ENCODE measurements at regions not wholly inside any gene's neighbourhood (a gene's known extent, or its start where the extent isn't known, plus 50 kb on each side); places are given as distances from the start of the nearest gene placed in this dataset.

DNA sequence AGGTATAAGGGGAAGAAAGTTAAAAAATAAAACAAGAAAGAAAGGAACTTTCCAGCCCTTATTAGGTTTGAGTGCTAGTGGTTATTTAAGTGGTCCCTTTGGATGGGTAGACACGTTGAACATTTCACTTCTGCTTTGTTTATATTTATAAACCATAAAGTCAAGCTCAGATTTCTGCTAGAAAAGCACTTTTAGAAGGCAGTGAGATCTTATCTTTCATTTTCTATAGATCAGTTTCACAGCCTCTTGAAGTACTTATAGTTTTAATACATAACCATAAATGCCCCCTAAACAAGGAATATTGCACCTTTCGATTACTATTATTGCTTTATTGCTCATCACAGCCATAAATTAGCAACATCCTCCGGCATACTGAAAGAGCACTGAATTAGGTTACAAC, 446.8 kb upstream of the PLXNA2 start:
- TF ChIP-seq TAF1 (IDR thresholded peaks at IDR 0.05; ENCODE audit: low read depth) (no peak), RAD21 (conservative IDR thresholded peaks at IDR 0.05) (no peak), SMC3 (conservative IDR thresholded peaks at IDR 0.05; ENCODE audit: poor library complexity) (no peak), EZH2 (IDR thresholded peaks at IDR 0.05; ENCODE audit: borderline replicate concordance, insufficient read depth, low read length, poor library complexity, severe bottlenecking) (no peak), POLR2AphosphoS5 (IDR thresholded peaks at IDR 0.05) (no peak), EP300 (conservative IDR thresholded peaks at IDR 0.05; ENCODE audit: poor library complexity, severe bottlenecking) (no peak), MXI1 (conservative IDR thresholded peaks at IDR 0.05; ENCODE audit: poor library complexity, severe bottlenecking) (no peak)
- TF ChIP-seq, protein P1, sequence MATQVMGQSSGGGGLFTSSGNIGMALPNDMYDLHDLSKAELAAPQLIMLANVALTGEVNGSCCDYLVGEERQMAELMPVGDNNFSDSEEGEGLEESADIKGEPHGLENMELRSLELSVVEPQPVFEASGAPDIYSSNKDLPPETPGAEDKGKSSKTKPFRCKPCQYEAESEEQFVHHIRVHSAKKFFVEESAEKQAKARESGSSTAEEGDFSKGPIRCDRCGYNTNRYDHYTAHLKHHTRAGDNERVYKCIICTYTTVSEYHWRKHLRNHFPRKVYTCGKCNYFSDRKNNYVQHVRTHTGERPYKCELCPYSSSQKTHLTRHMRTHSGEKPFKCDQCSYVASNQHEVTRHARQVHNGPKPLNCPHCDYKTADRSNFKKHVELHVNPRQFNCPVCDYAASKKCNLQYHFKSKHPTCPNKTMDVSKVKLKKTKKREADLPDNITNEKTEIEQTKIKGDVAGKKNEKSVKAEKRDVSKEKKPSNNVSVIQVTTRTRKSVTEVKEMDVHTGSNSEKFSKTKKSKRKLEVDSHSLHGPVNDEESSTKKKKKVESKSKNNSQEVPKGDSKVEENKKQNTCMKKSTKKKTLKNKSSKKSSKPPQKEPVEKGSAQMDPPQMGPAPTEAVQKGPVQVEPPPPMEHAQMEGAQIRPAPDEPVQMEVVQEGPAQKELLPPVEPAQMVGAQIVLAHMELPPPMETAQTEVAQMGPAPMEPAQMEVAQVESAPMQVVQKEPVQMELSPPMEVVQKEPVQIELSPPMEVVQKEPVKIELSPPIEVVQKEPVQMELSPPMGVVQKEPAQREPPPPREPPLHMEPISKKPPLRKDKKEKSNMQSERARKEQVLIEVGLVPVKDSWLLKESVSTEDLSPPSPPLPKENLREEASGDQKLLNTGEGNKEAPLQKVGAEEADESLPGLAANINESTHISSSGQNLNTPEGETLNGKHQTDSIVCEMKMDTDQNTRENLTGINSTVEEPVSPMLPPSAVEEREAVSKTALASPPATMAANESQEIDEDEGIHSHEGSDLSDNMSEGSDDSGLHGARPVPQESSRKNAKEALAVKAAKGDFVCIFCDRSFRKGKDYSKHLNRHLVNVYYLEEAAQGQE (IDR thresholded peaks at IDR 0.05; ENCODE audit: borderline replicate concordance) = no peak
- TF ChIP-seq, protein P2, sequence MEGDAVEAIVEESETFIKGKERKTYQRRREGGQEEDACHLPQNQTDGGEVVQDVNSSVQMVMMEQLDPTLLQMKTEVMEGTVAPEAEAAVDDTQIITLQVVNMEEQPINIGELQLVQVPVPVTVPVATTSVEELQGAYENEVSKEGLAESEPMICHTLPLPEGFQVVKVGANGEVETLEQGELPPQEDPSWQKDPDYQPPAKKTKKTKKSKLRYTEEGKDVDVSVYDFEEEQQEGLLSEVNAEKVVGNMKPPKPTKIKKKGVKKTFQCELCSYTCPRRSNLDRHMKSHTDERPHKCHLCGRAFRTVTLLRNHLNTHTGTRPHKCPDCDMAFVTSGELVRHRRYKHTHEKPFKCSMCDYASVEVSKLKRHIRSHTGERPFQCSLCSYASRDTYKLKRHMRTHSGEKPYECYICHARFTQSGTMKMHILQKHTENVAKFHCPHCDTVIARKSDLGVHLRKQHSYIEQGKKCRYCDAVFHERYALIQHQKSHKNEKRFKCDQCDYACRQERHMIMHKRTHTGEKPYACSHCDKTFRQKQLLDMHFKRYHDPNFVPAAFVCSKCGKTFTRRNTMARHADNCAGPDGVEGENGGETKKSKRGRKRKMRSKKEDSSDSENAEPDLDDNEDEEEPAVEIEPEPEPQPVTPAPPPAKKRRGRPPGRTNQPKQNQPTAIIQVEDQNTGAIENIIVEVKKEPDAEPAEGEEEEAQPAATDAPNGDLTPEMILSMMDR (IDR thresholded peaks at IDR 0.05; ENCODE audit: poor library complexity, severe bottlenecking) = no peak
- no peaks in the 10 kb centered on the region for H3K79me2 ChIP-seq (replicated peaks; ENCODE audit: insufficient read depth, low read length)
- no peak overlapping the region for H3K9ac ChIP-seq (ENCODE audit: low read length)
- no peaks in the 10 kb centered on the region for H3K27me3 ChIP-seq (ENCODE audit: insufficient read depth, low read depth, low read length)
- no peaks in the 10 kb centered on the region for H3K9me2 ChIP-seq (ENCODE audit: insufficient read depth, low read length)
- H3K36me3 ChIP-seq (ENCODE audit: insufficient read depth, low read length) = no peaks in the 10 kb centered on the region
- H3K27ac ChIP-seq (ENCODE audit: low read length) = no peak overlapping the region
- H3K4me3 ChIP-seq (ENCODE audit: low read length) = no peak overlapping the region
- H2AFZ ChIP-seq (ENCODE audit: low read depth, low read length) = no peak overlapping the region
- H3K9me3 ChIP-seq (ENCODE audit: low read length) = no peaks in the 10 kb centered on the region
- H4K20me1 ChIP-seq (ENCODE audit: insufficient read depth) = no peaks in the 10 kb centered on the region
- no peak overlapping the region for H3K4me2 ChIP-seq (ENCODE audit: low read length)
- no peaks in the 10 kb centered on the region for H3F3A ChIP-seq (ENCODE audit: insufficient read depth, low read length, poor library complexity, severe bottlenecking)

DNA sequence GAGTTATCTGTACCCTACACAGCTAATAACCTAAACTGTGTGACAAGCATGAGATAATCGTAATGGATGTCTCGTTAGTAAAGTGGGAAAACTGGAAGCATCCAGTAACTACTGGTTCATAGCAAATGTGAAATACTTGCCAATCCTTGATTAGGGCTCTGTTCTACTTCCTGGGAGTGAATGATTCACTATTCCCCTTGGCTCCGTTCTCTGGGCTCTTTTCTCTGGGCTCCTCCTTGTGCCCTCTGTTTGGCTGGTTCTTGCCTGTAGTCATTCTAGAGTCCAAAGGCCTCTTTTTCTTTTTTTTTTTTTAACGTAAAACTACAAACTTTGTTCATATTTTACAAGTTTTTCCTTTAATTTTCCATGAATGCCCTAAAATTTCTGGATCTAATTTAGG, 465.8 kb upstream of the PLXNA2 start:
- H3K79me2 ChIP-seq (replicated peaks; ENCODE audit: insufficient read depth, low read length) = no peaks in the 10 kb centered on the region
- H3K27me3 ChIP-seq (ENCODE audit: insufficient read depth, low read depth, low read length) = no peaks in the 10 kb centered on the region
- TF ChIP-seq EP300 (conservative IDR thresholded peaks at IDR 0.05; ENCODE audit: poor library complexity, severe bottlenecking) (no peak), MXI1 (conservative IDR thresholded peaks at IDR 0.05; ENCODE audit: poor library complexity, severe bottlenecking) (no peak), POLR2AphosphoS5 (IDR thresholded peaks at IDR 0.05) (no peak), TAF1 (IDR thresholded peaks at IDR 0.05; ENCODE audit: low read depth) (no peak), EZH2 (IDR thresholded peaks at IDR 0.05; ENCODE audit: borderline replicate concordance, insufficient read depth, low read length, poor library complexity, severe bottlenecking) (no peak), SMC3 (conservative IDR thresholded peaks at IDR 0.05; ENCODE audit: poor library complexity) (no peak), RAD21 (conservative IDR thresholded peaks at IDR 0.05) (no peak)
- TF ChIP-seq, protein P2 (IDR thresholded peaks at IDR 0.05; ENCODE audit: poor library complexity, severe bottlenecking) = no peak
- TF ChIP-seq, protein P1 (IDR thresholded peaks at IDR 0.05; ENCODE audit: borderline replicate concordance) = no peak

More for the DNA sequence above, 465.8 kb upstream of the PLXNA2 start:
- Histone ChIP-seq H3K4me2 (ENCODE audit: low read length) (no peak overlapping the region), H2AFZ (ENCODE audit: low read depth, low read length) (no peak overlapping the region), H4K20me1 (ENCODE audit: insufficient read depth) (no peaks in the 10 kb centered on the region), H3K27ac (ENCODE audit: low read length) (no peak overlapping the region), H3F3A (ENCODE audit: insufficient read depth, low read length, poor library complexity, severe bottlenecking) (no peaks in the 10 kb centered on the region), H3K36me3 (ENCODE audit: insufficient read depth, low read length) (no peaks in the 10 kb centered on the region), H3K9me3 (ENCODE audit: low read length) (no peaks in the 10 kb centered on the region), H3K9ac (ENCODE audit: low read length) (no peak overlapping the region), H3K4me3 (ENCODE audit: low read length) (no peak overlapping the region), H3K9me2 (ENCODE audit: insufficient read depth, low read length) (no peaks in the 10 kb centered on the region)
